Uterus (tissue), 3 donors: ENCODE measurements at regions not wholly inside any gene's neighbourhood (a gene's known extent, or its start where the extent isn't known, plus 50 kb on each side); places are given as distances from the start of the nearest gene placed in this dataset.

Experiments
- DNase-seq, 2 donors: peaks; one replicate each; pipeline ENCODE4 v3.0.0-alpha.2; 2019 to 2020
- H3K27ac ChIP-seq, 2 donors: fragments of 200-600 bp; sonication (generic); 1 replicate in 1 of 2; 2 replicates in 1 of 2; pipeline ENCODE4 v1.5.1; 2016 to 2018
- H3K27me3 ChIP-seq, 2 donors: fragments of 200-600 bp; sonication (generic); one replicate each; pipeline ENCODE4 v1.5.1; 2018 to 2019; ENCODE audit warnings: control low read depth in 1 of 2
- H3K36me3 ChIP-seq, 2 donors: fragments of 200-600 bp; sonication (generic); one replicate each; pipeline ENCODE4 v1.5.1; 2019; ENCODE audit warnings: control low read depth in 1 of 2
- H3K4me1 ChIP-seq, 2 donors: fragments of 200-600 bp; sonication (generic); one replicate each; pipeline ENCODE4 v1.5.1; 2018 to 2019; ENCODE audit warnings: control low read depth in 1 of 2
- H3K4me3 ChIP-seq, 2 donors: fragments of 200-600 bp; sonication (generic); 1 replicate in 1 of 2; 2 replicates in 1 of 2; pipeline ENCODE4 v1.5.1; 2018 to 2019; ENCODE audit warnings: mild to moderate bottlenecking in 1 of 2
- H3K9me3 ChIP-seq, 2 donors: fragments of 200-600 bp; sonication (generic); one replicate each; pipeline ENCODE4 v1.5.1; 2019; ENCODE audit warnings: control low read depth in 1 of 2
- POLR2A ChIP-seq, 2 donors: fragments of 450-650 bp; IDR thresholded peaks; one replicate each; pipeline ENCODE4 v1.6.1; 2016; ENCODE audit warnings: antibody characterized with exemption in 2 of 2, mild to moderate bottlenecking in 1 of 2, moderate library complexity in 1 of 2
- intact Hi-C: fragments of 100-400 bp; cut with DNase I; formaldehyde crosslinking; loops from one replicate; pipeline ENCODE4 v1.15.1; 2023; ENCODE audit warnings: low total_unique reads
- TF ChIP-seq, protein P1 (sequence below), 4 experiments: fragments of 200-600 bp in 2 of 4; fragments of 450-650 bp in 2 of 4; sonication (generic) in 2 of 4; IDR thresholded peaks; one replicate each; pipeline ENCODE4 v1.5.1; 2016 to 2019; ENCODE audit warnings: antibody characterized with exemption in 4 of 4, mild to moderate bottlenecking in 2 of 4, moderate library complexity in 1 of 4
- donor health status: DM: yes; HTN: yes; CAD: no.

GRCh38 chr20:24166412-24166811 is 177.8 kb upstream of the GGTLC1 start:
- Histone ChIP-seq H3K9me3 (no peaks in the 10 kb centered on the region), H3K4me3 (no peak overlapping the region), H3K27me3 (no peaks in the 10 kb centered on the region), H3K36me3 (no peaks in the 10 kb centered on the region), H3K27ac (peak overlapping the region; percentile 64 to 74), H3K4me1 (peaks cover 7 to 10% of the 10 kb centered on the region in 2 donors)
- no peak for DNase-seq
- intact Hi-C loops: no loop called here
- TF ChIP-seq, protein P1, sequence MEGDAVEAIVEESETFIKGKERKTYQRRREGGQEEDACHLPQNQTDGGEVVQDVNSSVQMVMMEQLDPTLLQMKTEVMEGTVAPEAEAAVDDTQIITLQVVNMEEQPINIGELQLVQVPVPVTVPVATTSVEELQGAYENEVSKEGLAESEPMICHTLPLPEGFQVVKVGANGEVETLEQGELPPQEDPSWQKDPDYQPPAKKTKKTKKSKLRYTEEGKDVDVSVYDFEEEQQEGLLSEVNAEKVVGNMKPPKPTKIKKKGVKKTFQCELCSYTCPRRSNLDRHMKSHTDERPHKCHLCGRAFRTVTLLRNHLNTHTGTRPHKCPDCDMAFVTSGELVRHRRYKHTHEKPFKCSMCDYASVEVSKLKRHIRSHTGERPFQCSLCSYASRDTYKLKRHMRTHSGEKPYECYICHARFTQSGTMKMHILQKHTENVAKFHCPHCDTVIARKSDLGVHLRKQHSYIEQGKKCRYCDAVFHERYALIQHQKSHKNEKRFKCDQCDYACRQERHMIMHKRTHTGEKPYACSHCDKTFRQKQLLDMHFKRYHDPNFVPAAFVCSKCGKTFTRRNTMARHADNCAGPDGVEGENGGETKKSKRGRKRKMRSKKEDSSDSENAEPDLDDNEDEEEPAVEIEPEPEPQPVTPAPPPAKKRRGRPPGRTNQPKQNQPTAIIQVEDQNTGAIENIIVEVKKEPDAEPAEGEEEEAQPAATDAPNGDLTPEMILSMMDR (IDR thresholded peaks at IDR 0.05): no peak
- no peak for TF ChIP-seq POLR2A (IDR thresholded peaks at IDR 0.05)

DNA sequence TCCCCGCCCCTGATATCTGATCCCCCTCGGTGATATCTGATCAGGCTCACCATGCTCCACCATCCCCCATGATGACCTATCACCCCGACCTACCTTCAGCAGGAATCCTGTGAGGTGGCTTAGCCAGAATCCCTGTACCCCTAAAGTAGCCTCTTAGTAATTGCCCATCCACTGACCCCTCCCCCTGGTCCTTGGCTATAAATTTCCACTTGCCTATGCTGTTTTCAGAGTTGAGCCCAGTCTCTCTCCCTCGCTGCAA is 177.5 kb upstream of the GGTLC1 start:
- intact Hi-C loops: no loop called here

GRCh38 chr20:24165301-24166122 is 176.9 kb upstream of the GGTLC1 start:
- H3K36me3 ChIP-seq: no peaks in the 10 kb centered on the region
- peak; percentile 45 to 83 for DNase-seq
- intact Hi-C loops: no loop called here
- peak overlapping the region; percentile 64 to 74 for H3K27ac ChIP-seq
- no peaks in the 10 kb centered on the region for H3K9me3 ChIP-seq
- H3K4me3 ChIP-seq: no peak overlapping the region
- no peaks in the 10 kb centered on the region for H3K27me3 ChIP-seq
- peaks cover 7 to 10% of the 10 kb centered on the region in 2 donors for H3K4me1 ChIP-seq
- TF ChIP-seq, protein P1 (IDR thresholded peaks at IDR 0.05): no peak
- no peak for TF ChIP-seq POLR2A (IDR thresholded peaks at IDR 0.05)

More for the DNA sequence above, 177.5 kb upstream of the GGTLC1 start:
- Histone ChIP-seq H3K4me1 (peaks cover 7 to 10% of the 10 kb centered on the region in 2 donors), H3K27ac (peak overlapping the region; percentile 64 to 74), H3K27me3 (no peaks in the 10 kb centered on the region), H3K4me3 (no peak overlapping the region), H3K9me3 (no peaks in the 10 kb centered on the region), H3K36me3 (no peaks in the 10 kb centered on the region)
- DNase-seq: peak in 1 of 2 donors; percentile 36
- TF ChIP-seq, protein P1 (IDR thresholded peaks at IDR 0.05): no peak
- no peak for TF ChIP-seq POLR2A (IDR thresholded peaks at IDR 0.05)

DNA sequence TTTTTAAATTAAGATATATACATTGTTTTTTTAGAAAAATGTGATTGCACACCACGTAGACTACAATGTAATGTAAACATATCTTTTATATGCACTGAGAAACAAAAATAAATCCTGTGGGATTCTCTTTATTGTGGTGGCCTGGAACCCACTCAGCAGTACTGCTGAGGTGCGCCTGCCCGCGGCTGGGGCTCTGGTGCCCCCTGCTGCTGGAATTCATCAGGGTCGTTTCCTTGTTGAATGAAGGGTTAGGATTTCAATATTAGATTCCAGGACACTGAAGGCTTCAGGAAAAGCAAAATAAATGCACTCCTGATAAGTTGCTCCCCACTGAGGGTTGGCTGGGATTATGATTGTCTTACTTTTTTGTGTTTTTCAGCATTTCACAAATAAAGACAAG is 175.8 kb upstream of the GGTLC1 start:
- Histone ChIP-seq H3K4me1 (peaks cover 7 to 10% of the 10 kb centered on the region in 2 donors), H3K27ac (peak overlapping the region; percentile 63 to 74), H3K9me3 (no peaks in the 10 kb centered on the region), H3K27me3 (no peaks in the 10 kb centered on the region), H3K36me3 (no peaks in the 10 kb centered on the region), H3K4me3 (no peak overlapping the region)
- intact Hi-C loops: no loop called here
- no peak for DNase-seq
- no peak for TF ChIP-seq POLR2A (IDR thresholded peaks at IDR 0.05)

DNA sequence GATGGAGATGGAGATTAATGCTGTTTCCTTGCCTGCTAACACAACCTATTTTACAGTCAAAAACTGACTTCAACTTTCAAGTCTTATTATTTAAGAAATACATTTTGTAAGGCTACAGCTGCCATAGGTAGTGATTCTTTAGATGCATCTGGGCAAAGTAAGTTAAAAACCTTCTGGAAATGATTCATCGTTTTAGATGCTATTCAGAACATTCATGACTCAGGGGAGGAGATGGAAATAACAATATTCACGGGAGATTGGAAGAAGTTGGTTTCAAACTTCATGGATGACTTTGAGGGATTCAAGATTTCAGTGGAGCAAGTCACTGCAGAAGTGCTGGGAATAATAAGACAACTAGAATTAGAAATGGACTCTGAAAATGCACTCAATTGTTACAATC is 174.9 kb upstream of the GGTLC1 start:
- intact Hi-C loops: no loop called here
- no peaks in the 10 kb centered on the region for H3K36me3 ChIP-seq

More for the DNA sequence above, 174.9 kb upstream of the GGTLC1 start:
- Histone ChIP-seq H3K27me3 (no peaks in the 10 kb centered on the region), H3K27ac (peak overlapping the region in 1 of 2 donors; percentile 74), H3K4me3 (no peak overlapping the region), H3K9me3 (no peaks in the 10 kb centered on the region), H3K4me1 (peaks cover 7 to 10% of the 10 kb centered on the region in 2 donors)
- TF ChIP-seq POLR2A (IDR thresholded peaks at IDR 0.05): no peak
- TF ChIP-seq, protein P1 (IDR thresholded peaks at IDR 0.05): no peak
- no peak for DNase-seq
